RPMI7951 (cell line): ENCODE measurements at regions not wholly inside any gene's neighbourhood (a gene's known extent, or its start where the extent isn't known, plus 50 kb on each side); places are given as distances from the start of the nearest gene placed in this dataset.

Source experiments
- DNase-seq: peaks from one replicate; pipeline ENCODE4 v3.0.0-alpha.2; 2012; ENCODE audit warnings: low read depth

DNA sequence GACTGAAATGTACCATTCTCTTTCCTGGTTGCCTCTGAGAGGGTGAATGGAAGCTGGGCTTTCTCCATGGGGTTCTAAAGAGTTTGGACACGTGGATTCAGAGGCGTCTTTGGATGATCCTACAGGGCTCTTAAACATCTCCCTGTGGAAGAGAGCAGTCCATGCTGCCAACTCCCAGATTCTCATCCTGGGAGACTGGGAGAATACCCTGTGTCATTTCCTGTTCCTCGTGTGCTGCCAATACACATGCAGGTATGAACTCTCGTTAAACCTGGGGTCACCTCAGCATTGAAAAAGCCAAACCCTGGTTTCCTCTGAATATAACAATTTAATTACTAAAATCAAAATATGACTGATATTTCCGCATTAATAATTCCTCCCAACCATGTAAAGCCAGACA, 73.3 kb upstream of the NT5C1B start:
- no peak for DNase-seq

DNA sequence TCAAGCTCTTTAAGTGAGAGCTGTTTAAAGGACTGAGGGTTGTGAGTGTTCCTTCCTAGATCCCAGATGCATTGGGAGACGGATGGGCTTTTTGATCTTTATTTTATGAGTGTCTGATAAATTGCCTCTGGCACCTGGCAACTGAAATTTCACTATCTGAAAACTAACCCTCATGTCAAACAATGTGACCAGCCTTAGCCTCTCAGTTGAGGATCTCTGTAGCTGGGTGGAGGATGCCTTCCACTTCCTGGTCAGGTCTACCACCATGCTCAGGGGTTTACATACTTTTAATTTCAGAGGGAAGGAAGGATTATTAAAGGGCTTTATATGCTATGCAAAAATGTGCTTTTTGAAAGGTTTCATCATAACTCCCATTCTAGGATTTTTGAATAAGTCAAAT, 70.5 kb upstream of the NT5C1B start:
- no peak for DNase-seq

DNA sequence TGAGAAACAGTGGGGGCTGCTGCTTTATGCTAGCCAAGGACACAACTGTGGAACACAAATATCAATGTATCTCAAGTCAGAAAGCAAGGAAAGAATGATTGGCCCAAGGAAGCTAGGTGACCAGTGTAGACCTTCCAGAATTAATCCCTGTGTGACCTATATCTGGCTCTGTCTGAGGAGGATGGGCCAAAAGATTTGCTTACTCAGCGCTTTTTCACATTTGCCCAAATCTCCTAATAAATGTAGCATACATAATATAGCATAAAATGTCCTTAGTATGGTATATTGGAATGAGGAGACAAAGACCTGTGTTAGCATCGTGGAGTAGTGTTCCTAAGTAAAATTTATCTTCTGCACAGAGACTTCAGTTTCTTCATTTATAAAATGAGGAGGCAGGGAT, 66.7 kb upstream of the NT5C1B start:
- no peak for DNase-seq

DNA sequence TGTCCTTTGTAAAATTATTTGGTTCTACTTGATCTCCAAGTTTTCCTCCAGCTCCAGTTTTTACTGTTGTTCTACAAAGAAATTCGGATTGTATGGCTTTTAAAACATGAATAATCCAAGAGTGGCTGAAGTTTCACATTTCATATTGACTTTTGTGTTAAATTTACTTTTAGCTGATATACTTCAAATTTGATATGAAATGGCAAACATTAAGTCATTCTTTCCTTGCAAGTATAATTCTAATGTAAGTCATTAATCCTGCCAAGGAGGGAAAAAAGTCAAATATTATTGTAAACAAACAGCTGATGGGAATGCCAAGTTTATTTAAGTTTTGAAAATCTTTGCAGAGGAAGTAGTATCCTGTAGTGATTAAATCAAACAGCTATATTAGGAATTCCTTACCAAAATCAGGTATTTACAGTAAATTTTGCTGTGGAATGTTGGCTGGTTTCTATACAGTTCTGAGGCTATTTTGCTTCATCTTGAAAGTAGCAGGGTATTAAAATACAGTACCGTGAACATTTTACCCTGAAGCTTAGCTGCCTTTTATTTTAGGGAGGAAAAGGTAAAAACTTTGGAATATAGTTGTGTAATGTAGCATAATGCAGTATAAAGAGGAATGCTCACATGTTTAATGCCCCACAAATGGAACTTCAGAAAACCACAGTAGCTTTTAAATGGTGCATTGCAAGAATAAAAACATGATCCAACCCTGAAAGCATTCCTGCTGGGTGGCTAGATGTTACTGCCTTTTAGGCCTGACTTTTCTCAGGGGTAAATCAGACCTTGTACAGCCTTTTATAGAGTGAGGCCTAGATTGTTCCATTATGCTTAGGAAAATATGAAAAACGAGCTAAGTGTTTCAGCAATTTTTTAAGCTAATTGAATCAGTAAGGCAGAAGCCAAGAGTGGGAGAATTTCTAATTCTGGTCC, 62.7 kb upstream of the NT5C1B start:
- no peak for DNase-seq

DNA sequence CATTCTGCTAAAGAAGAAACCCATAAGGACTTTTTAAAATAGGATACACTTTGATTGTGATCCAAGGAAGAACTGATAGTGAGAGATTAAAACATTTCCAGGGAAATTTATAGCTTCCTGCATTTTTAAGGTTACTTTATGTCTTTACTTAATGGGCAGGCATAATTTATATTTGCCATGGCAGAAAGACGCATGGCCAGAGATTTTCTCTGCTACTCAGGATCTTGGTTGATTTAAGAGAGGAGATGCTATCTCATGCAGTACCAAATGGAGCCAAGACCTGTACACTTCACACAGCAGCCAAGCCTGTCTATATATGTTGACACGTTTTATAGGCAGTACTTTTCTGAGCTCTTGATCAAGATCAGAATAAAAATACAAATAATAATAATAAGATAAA, 60.9 kb upstream of the NT5C1B start:
- no peak for DNase-seq

DNA sequence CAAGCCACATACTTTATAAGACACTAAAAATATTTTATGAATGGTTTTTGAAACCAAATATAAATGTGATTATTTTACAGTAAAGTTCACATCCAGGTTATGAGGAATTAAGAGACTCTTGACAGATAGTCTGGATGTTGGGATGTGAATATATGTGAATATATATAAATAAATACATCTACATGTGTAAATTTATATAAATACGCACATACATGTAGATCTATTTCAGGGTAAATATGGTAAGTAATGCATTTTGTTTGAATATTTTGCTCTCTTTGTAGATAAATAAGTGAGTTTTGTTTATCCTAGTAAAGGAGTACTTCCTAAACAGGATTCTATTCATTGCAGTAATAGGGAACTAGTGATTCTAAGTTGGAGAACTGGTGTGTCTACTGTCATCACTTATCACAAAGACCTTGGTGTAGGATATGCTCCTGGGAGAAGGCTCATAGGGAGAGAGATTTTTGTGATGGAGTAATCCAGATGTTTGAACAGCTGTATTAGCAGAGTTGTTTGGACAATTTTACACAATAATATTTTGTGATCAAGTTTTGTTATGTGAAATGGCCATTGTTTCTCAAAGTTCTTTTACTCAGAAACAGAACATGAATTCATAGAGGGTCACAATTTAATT, 60.2 kb upstream of the NT5C1B start:
- DNase-seq, result no peak

DNA sequence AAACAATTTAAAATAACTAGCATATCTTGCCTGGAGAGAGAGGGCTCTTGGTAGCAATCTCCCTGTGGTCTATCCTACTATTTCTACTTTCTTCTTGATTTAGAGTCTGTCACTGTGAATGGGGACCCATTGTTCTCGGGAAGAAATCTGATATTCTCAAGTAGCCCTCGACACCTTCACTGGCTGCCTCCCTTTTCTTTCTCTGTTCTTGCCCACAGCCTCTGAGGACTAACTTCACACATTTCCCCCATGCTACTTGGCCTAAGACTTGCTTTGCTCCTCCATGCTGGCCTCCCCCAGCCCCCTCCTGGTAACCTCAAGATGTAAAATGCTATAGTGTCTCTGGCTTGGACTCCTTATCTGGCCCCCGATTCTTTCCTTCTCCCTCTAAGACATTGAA, 58.8 kb upstream of the NT5C1B start:
- no peak for DNase-seq

DNA sequence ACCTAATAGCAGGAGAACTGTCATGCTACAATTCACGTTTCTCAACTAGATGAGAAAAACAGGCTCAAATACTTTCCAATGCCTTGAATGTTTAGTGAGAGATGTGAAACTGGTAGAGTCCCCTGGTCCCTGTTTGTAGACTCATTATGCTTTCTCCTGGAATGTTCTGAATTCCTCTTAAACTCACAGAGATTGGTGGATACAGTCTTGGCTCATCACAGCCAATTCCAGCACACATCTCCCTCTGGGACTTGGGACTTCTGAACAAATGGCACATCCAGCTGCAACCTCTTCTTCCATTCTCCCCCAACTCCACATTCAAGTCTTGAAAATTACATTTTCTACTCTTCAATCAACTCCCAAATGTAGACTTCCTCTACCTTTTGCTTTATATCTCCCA, 58.4 kb upstream of the NT5C1B start:
- no peak for DNase-seq

DNA sequence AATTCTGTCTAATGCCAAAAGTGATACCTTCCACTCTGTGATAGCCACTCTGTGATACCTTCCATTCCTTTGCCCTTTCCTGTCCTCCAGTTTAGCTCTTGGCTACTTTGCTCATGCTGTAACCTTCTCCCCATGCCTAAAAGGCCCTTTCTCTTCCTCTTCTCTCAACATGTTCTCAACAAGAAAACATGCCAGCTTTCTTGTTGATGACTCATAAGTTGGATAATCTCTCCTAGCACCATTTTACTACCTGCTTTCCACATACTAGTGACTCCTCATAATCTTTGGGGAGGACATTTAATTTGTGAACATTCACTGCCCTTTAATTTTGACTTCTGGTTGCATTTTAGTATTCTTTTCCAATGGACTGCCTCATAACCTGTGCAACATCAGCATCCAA, 55.9 kb upstream of the NT5C1B start:
- DNase-seq, result no peak

DNA sequence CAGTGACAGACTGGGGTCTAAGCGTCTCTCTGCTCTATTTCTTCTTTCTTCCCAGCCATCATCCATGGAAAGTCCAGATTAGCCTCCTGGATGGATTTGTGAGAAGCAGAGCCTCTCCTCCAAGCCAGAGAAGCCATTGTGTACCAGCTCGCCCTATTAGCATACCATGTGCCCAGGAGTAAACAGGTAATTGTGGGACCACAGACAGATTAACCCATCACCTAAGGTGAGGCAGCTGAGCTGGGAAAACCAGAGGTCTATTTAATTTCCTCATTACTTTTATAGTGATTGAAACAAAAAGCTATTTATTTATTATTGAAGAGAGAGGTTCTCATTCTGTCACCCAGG, 54.7 kb upstream of the NT5C1B start:
- no peak for DNase-seq

DNA sequence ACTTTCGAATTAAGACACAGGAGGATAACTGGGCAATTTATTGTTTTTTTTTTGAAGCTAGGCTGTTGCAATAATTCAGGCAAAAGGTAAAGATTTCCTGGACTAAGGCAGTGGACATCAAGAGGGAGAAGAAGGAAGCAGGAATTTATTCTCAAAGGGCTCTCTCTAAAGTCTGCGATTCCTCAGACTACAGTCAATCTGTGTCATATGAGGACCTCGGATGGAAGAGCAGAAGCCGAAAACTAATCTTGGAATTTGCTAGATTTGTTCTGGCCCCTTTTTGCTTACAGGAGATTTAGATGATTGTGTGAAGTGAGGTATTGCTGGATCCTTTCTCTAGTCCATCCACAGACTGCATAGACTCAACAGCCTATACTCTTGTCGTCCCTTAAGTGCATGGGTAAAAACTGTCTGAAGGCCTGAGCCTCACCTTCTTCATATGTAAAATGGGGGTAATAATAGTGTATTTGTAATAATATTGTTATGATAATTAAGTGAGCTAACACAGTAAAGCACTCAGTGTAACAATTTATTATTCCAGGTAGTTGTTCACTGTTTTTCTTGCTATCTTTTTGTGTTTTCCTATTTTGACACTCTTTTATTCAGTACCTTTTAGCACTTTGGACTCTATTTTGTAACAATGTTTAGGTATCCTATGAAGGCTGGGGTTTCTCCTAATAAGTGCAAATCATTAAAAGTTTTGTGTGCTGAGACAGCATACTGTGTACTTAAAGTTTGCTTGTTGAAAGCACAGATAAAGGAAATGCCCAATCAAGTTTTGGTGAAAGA, 54.2 kb upstream of the NT5C1B start:
- no peak for DNase-seq

DNA sequence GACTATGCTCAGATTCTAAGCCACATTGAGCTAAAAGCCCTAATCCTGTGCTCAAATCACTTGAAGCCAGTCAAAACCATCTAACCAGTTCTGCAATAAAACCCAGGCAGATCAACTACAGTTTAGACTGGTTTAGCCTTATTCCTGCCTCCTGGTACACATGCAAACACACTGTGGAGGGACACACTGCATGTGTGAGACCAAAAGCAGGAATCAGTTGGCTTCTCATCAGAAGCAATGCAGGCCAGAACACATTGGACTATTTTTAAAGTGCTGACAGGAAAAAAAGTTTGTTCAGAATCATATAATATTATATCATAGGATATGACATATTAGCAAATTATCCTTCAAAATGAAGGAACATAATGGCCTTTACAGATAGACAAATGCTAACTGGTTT, 52.5 kb upstream of the NT5C1B start:
- DNase-seq, result no peak

DNA sequence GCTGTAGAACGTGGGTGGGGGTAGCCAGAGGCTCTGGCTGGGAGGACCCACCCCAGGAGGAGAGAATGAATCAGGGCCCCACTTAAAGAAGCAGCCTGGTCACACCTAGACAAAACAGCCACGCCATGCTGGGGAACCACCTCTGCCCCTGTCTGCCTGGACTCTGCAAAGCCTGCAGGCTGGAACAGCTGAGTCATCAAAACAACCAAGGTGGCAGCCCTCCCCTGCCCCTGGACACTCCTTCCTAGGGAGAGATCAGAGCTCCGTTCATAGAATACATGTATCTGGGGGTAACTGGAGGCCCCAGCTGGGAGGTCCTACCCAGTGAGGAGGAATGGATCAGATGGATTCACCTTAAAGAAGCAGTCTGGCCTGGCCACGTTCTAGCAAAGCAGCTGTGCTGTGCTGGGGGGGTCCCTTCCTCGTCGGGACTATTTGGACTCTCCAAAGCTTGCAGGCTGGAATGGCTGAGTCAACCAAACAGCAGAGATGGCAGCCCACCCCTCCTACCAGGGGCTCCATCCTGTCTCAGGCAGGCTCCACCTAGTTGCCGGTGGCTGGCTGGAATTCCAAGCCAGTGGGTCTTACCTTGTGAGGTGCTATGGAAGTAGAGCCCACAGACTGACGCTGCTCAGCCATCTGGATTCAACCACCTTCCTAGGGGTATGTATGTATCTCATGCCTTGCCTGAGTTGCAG, 50.5 kb upstream of the NT5C1B start:
- DNase-seq, result peak; percentile 20
